GM19239 (cell line): ENCODE measurements at regions not wholly inside any gene's neighbourhood (a gene's known extent, or its start where the extent isn't known, plus 50 kb on each side); places are given as distances from the start of the nearest gene placed in this dataset.

Experiments used
- DNase-seq: peaks from one replicate; pipeline ENCODE4 v3.0.0; 2011; ENCODE audit warnings: low spot score; ENCODE audit not compliant: insufficient read length
- FAIRE-seq: peaks from 2 replicates; lab custom pipeline; 2011; peaks lifted over from hg19 to GRCh38; lab: Jason Lieb, UNC

- no peak for FAIRE-seq
- DNase-seq, result no peak
These were observed 477.1 kb upstream of the NEGR1 start for GRCh38 chr1:72759486-72759885.

- FAIRE-seq (no peak), DNase-seq (no peak)
These were observed 475.5 kb upstream of the NEGR1 start for GRCh38 chr1:72757843-72758242.

DNA sequence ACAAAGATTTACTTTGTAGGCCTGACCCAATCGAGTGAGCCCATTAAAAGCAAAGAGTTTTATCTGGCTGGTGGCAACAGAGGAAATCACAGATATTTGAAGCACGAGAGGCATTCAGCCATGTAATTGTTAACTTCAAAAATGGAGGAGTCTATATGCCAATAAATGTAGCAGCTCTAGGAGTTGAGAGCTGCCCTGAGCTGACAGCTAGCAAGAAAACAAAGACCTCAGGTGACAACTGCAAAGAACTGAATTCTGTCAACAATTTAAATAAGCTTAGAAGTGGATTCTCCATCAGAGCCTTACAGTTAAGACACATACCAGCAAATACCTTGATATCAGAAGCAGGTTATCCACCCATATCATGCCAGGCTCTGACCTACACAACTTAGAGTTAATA is 463.1 kb upstream of the NEGR1 start:
- DNase-seq (no peak), FAIRE-seq (no peak)

DNA sequence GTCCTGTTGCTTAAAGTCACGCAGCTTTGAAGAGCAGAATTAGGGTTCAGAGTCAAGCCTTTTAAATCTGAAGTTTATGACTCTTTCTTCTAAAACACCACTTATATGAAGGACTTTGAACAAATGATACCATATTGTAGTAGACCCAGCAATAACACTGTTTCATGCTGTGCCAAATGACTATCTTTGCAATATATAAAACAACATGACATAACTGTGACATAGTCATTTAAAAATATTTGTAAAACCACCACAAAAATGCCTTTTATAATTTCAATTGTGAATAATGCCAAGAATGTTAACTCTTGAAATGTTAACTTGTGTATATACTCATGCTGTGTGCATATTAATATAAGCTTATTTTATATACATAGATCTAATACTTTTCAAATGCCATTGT is 452.1 kb upstream of the NEGR1 start:
- DNase-seq (no peak), FAIRE-seq (no peak)

DNA sequence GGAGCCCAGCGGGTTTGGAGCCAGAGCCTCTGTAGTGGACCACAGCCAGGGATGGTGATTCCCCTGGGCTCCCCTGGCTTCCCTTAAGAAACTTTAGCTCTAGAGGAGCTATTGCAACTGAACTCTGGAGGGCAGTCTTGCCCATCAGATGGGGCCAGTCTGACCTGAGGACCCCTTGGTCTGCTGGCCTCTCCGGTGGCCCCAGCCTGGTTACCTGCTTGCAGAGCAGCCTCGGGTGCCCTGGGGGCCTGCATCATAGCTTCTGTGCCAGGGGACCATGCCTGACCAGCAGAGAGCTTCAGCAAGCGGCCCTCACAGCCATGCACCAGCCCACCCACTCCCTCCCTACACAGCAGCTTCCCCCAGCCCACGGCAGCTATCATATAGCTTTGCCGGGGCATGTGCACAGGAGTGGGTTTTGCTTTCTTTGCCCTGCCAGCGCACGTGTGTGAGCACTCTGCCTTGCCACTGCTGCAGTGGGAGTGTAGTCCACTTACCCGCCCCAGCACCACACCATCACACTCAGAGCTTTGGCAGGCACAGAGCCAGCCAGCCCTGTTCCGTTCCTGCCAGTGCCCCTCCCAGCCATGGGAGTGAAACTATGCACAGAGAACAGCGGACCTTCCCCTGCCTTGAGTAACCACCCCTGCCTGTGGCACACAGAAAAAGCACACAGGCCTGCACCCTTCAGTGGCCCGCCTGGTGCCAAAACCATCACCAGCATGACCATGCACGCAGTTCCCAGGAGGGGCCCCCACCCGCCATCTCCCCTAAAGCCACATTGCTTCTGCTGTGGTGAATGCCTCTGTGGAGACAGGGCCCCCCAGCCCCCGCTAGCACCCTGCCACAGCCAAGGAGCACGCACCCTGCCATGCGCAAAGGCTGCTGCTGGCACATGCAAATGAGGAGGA is 442.9 kb upstream of the NEGR1 start:
- FAIRE-seq, result no peak
- no peak for DNase-seq

GRCh38 chr1:72705921-72706320 is 423.6 kb upstream of the NEGR1 start:
- DNase-seq (no peak), FAIRE-seq (no peak)

- no peak for FAIRE-seq
- no peak for DNase-seq
These were observed 422.6 kb upstream of the NEGR1 start for GRCh38 chr1:72704841-72705477.

- FAIRE-seq, result no peak
These were observed 415.1 kb upstream of the NEGR1 start for GRCh38 chr1:72697410-72697809.

GRCh38 chr1:72693899-72694298 is 411.6 kb upstream of the NEGR1 start:
- FAIRE-seq, result no peak
- no peak for DNase-seq

More at GRCh38 chr1:72697410-72697809, 415.1 kb upstream of the NEGR1 start:
- DNase-seq, result no peak

DNA sequence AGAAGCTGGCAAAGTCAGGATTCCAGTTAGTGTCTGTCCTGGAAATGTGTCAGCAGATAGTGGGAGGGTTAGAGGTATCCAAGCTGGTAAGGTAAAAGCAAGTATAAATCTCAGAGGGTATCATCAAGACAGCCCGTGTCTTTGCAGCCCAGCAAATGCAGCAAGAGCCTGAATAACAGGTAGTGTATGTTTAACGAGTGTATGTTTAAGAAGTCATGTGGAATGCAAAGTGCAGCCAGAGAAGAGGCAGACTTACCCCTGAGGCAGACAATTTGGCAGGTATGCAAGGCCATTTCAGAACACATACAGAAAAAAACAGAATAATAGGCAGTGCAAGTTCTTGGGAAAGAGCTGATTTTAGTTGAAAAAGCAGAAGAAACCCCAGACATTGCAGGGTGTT is 411.0 kb upstream of the NEGR1 start:
- FAIRE-seq (no peak), DNase-seq (no peak)

DNA sequence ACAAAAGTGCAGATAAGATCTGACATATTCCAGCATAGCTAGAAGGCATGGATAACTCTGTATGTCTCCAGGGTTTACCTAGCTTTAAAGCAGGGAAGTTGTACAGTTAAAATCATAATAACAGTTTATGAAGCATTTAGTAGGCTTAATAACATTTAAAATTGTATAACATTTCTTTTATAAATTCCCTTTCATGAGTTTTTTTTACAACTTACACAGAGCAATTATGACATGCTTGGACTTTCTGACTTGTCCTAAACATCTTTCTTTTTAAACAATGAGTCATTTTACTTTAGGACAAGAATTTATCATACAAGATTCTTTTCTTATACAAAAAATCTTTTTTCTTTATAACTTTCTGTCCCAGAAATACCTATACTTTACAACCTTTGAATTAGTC is 408.5 kb upstream of the NEGR1 start:
- FAIRE-seq, result no peak
- no peak for DNase-seq

DNA sequence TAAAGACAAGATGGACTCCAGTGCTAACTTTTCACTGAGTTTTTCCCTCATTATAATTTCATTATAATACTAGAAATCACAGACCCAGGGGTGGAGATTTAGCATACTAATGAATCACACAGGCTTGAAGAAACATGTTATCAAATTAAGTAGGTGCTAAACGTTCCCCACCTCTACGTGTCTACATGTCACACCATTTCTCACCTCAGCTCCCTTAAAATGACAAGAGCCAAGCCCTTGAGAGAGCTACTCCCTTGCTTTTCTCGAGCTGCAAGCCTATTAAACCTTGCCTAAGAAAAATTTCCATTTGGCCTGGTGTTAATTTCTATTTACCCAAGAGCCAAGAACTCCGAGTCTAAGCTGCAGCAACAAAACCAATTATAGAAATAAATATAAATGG is 396.3 kb upstream of the NEGR1 start:
- FAIRE-seq, result no peak
- no peak for DNase-seq

DNA sequence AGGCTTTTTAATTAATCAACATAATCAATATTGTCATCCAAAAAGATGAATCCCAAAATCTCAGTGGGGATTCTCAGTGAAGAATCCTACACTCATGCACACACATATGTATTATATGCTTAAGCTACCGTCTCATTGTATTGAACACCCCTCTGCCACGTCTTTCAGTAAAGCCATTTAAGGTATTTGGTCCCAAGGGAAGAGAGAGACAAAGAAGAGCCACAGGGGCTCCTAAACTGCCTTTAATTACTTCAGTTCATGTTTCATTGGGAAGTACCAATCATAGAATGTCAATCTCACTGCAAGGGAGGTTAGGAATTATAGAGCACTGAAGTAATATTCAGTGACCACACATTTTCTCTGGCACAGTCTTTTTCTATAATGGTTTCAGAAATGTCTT is 388.6 kb upstream of the NEGR1 start:
- no peak for DNase-seq
- no peak for FAIRE-seq

- FAIRE-seq (no peak), DNase-seq (no peak)
These were observed 380.6 kb upstream of the NEGR1 start for GRCh38 chr1:72662918-72663317.

- FAIRE-seq, result no peak
These were observed 368.6 kb upstream of the NEGR1 start for GRCh38 chr1:72650843-72651435.

DNA sequence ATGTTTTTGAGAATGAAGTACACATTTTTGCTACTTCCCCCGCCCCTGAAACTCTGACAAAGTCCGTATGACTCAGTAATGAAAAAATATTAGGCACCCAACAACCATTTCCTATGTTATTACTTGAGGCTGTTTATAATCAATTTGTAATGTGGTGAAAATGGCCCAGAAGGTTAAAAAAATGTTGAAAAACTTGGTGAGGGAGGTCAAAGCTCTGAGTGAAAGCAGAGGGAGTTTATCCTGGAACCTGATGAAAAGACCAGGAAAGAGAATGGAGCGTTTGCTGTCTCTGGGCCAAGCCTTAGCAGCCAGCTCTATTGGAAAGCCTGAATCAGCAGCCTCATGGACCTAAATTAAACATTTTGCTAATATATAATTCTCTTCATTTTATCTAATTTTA is 367.7 kb upstream of the NEGR1 start:
- DNase-seq (no peak), FAIRE-seq (no peak)

More at GRCh38 chr1:72650843-72651435, 368.6 kb upstream of the NEGR1 start:
- DNase-seq, result no peak

- DNase-seq (no peak), FAIRE-seq (no peak)
These were observed 367.0 kb upstream of the NEGR1 start for GRCh38 chr1:72649211-72649888.

DNA sequence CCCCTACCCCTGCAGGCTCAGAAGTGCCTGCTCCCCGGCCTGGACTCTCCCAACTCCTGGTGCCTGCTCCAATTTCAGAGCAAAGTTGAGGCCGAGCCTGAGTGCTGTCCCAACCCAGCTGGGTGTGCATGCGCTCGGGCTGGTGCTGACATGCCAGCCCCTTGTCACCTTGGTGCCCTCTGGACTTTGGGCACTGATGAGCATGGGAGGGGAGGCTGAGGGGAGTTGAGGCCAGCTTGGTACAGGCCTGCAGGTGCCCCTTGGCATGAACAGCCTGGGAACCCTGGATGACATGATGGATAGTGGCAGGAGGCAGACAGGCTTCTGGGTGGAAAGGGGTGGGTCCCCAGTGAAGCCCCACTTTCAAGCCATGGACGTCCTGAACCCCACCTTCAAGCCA is 366.1 kb upstream of the NEGR1 start:
- FAIRE-seq, result no peak
- DNase-seq, result no peak

DNA sequence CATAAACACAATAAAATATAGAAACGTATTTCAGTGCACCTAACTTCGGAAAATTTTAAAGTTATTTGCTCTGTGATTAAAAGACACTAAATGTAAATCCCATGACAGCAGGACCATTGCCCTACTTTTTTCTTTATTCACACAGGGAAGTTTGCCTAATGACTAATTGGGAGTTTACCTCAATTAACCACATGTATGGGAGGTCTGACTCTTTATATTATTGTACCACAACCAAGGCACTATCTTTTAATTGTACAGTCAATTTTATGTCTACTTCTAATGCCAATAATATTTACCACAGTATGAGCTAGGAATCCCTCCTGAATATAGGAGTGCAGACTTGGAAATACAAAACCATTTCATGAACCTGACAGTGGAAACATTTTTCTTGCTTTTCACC is 360.8 kb upstream of the NEGR1 start:
- FAIRE-seq, result no peak

DNA sequence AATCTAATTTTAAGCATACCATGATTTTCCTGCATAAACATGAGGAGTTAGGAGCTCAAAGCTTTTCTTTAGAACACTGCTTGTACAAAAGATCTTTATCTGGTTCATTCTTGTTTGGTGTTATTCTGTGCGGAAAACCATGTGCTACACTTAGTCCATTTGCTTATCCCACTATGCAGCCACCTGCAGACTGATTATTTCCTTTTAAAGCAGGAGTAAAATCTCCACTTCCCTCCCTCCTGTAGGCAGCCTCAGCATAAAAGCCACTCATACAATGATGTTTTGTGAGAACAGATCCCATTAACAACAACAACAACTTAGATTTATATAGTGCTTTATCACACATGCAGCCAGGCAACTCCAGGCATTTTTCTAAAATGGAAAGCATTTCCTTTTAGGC is 355.3 kb upstream of the NEGR1 start:
- no peak for DNase-seq
- FAIRE-seq, result no peak

More for the DNA sequence above, 360.8 kb upstream of the NEGR1 start:
- no peak for DNase-seq

DNA sequence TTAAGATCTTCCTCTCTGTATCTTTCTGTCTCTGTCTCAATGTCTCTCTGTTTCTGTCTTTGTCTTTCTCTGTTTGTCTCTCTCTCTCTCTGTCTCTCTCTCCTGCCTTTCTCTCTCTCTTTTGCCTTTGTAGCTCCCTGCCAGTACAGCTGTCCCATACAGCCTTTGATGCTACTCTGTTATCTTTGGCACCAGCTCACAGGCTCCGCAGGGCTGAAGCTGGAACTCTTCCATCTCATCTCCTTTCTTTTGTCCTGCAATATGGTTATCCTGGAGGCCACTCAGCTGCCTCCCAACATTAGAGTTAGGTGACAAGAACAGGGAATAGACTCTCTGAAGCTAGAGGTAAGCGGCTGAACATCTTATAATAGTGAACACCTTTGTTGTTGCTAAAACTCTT is 354.3 kb upstream of the NEGR1 start:
- no peak for DNase-seq
- no peak for FAIRE-seq
